HCT116 (cell line): ENCODE measurements at regions not wholly inside any gene's neighbourhood (a gene's known extent, or its start where the extent isn't known, plus 50 kb on each side); places are given as distances from the start of the nearest gene placed in this dataset.

ENCODE experiments used
- ATAC-seq: fragments of 200-7000 bp; cut with Tn5 transposase; 2 replicates; pipeline ENCODE4 v1.9.1; 2020; ENCODE audit warnings: mild to moderate bottlenecking, moderate library complexity
- BruUV-seq: library from RNA; stranded (reverse); fragments of 400-500 nt; replicated peaks from 2 replicates; lab custom pipeline; 2021; lab: Mats Ljungman, UMichigan
- CTCF ChIA-PET: fragments of 300-600 bp; sonication (Branson Sonifier 250); formaldehyde crosslinking; loops from one replicate; lab custom pipeline; 2021; ENCODE audit warnings: antibody characterized with exemption; lab: Charles Lee
- POLR2A ChIA-PET: fragments of 300-600, 350-600 bp; sonication (Branson Sonifier 250); formaldehyde crosslinking; loops from one replicate; lab custom pipeline; 2021; ENCODE audit warnings: antibody characterized with exemption; lab: Charles Lee
- RAD21 ChIA-PET, 2 experiments: fragments of 300-600 bp; sonication (Branson Sonifier 250); formaldehyde crosslinking; loops; one replicate each; lab custom pipeline; 2023; ENCODE audit warnings: low total read pairs in 2 of 2; ENCODE audit not compliant: uncharacterized antibody in 2 of 2, unreplicated experiment in 2 of 2, low non-redundant PET in 1 of 2; lab: Charles Lee
- DNase-seq: peaks from one replicate; pipeline ENCODE4 v3.0.0-alpha.2; 2010; ENCODE audit warnings: low read depth, low spot score
- H2AFZ ChIP-seq: fragments of 200-600 bp; shearing (Covaris generic), sonication (generic); 2 replicates; pipeline ENCODE4 v1.6.1; 2017; ENCODE audit warnings: low read depth, mixed run types, mixed read lengths, antibody characterized with exemption, low read length; ENCODE audit not compliant: poor library complexity, severe bottlenecking
- H3K27ac ChIP-seq: 2 replicates; pipeline ENCODE4 v1.5.1; 2012; ENCODE audit warnings: low read depth, low read length
- H3K27me3 ChIP-seq: fragments of 200-600 bp; sonication (generic); 2 replicates; pipeline ENCODE4 v1.6.1; 2016; ENCODE audit warnings: mixed run types, low read length, mixed read lengths; ENCODE audit not compliant: insufficient read depth
- H3K36me3 ChIP-seq, 2 experiments: fragments of 200-500 bp in 1 of 2; fragments of 200-600 bp in 1 of 2; sonication (Bioruptor generic) in 1 of 2; sonication (generic) in 1 of 2; 2 replicates each; pipeline versions ENCODE4 v1.5.1 to v1.6.1; 2014 to 2016; ENCODE audit warnings: low read length in 2 of 2, inconsistent platforms in 1 of 2, mixed read lengths in 1 of 2, mixed run types in 1 of 2; ENCODE audit not compliant: insufficient read depth in 2 of 2, control insufficient read depth in 1 of 2
- H3K4me1 ChIP-seq, 2 experiments: fragments of 200-600 bp in 1 of 2; sonication (generic) in 1 of 2; 2 replicates each; pipeline versions ENCODE4 v1.5.1 to v1.6.1; 2012 to 2017; ENCODE audit warnings: low read length in 2 of 2, inconsistent platforms in 1 of 2, mild to moderate bottlenecking in 1 of 2, mixed read lengths in 1 of 2, mixed run types in 1 of 2, moderate library complexity in 1 of 2; ENCODE audit not compliant: insufficient read depth in 2 of 2, control insufficient read depth in 1 of 2
- H3K4me2 ChIP-seq: fragments of 200-600 bp; sonication (generic); 2 replicates; pipeline ENCODE4 v1.6.1; 2017; ENCODE audit warnings: mixed run types, low read length, mixed read lengths
- H3K4me3 ChIP-seq, 2 experiments: fragments of 200-600 bp in 1 of 2; sonication (generic) in 1 of 2; replicated peaks in 1 of 2; 2 replicates each; pipeline ENCODE4 v1.5.1; 2011 to 2016; ENCODE audit warnings: low read length in 2 of 2, control low read depth in 1 of 2, low read depth in 1 of 2, mild to moderate bottlenecking in 1 of 2, mixed read lengths in 1 of 2, mixed run types in 1 of 2
- H3K79me2 ChIP-seq: fragments of 200-600 bp; sonication (generic); 2 replicates; pipeline ENCODE4 v1.6.1; 2017; ENCODE audit warnings: mild to moderate bottlenecking, mixed run types, low read length, moderate library complexity, mixed read lengths; ENCODE audit not compliant: insufficient read depth
- H3K9ac ChIP-seq: fragments of 200-600 bp; sonication (generic); 2 replicates; pipeline ENCODE4 v1.6.1; 2016; ENCODE audit warnings: low read length, mixed read lengths
- H3K9me2 ChIP-seq: fragments of 200-600 bp; sonication (generic), shearing (Covaris generic); 2 replicates; pipeline ENCODE4 v1.6.1; 2017; ENCODE audit warnings: mixed run types, mild to moderate bottlenecking, moderate library complexity; ENCODE audit not compliant: insufficient read depth
- H3K9me3 ChIP-seq, 2 experiments: fragments of 200-500 bp in 1 of 2; fragments of 200-600 bp in 1 of 2; sonication (Bioruptor generic) in 1 of 2; sonication (generic) in 1 of 2; 2 replicates each; pipeline ENCODE4 v1.6.1; 2014 to 2017; ENCODE audit warnings: low read length in 2 of 2, mixed read lengths in 2 of 2, inconsistent platforms in 1 of 2, low read depth in 1 of 2, mild to moderate bottlenecking in 1 of 2, mixed run types in 1 of 2, moderate library complexity in 1 of 2; ENCODE audit not compliant: control insufficient read depth in 1 of 2, insufficient read depth in 1 of 2
- H4K20me1 ChIP-seq: fragments of 200-600 bp; sonication (generic), shearing (Covaris generic); 2 replicates; pipeline ENCODE4 v1.6.1; 2017; ENCODE audit warnings: mixed run types, mild to moderate bottlenecking, moderate library complexity; ENCODE audit not compliant: insufficient read depth
- CBX3 ChIP-seq: IDR thresholded peaks from 2 replicates; pipeline ENCODE4 v1.6.1; 2012; ENCODE audit warnings: low read depth
- FOSL1 ChIP-seq: IDR thresholded peaks from 2 replicates; pipeline ENCODE4 v1.6.1; 2012; ENCODE audit warnings: low read depth
- POLR2A ChIP-seq: IDR thresholded peaks from 2 replicates; pipeline ENCODE4 v1.7.0; 2011; ENCODE audit warnings: borderline replicate concordance; ENCODE audit not compliant: insufficient read depth, insufficient read length; ENCODE audit errors: extremely low read depth
- RAD21 ChIP-seq: IDR thresholded peaks from 2 replicates; pipeline ENCODE4 v1.6.1; 2012; ENCODE audit warnings: low read depth, mild to moderate bottlenecking
- TCF7L2 ChIP-seq: IDR thresholded peaks from 2 replicates; pipeline ENCODE4 v1.7.0; 2011; ENCODE audit warnings: borderline replicate concordance, inconsistent platforms; ENCODE audit not compliant: insufficient read depth, insufficient read length; ENCODE audit errors: extremely low read depth
- ZFX ChIP-seq: fragments of 450-650 bp; IDR thresholded peaks from 2 replicates; pipeline ENCODE4 v1.6.1; 2017
- ZNF274 ChIP-seq: fragments of 200-500 bp; sonication (Bioruptor generic); IDR thresholded peaks from 2 replicates; pipeline ENCODE4 v1.6.1; 2014; ENCODE audit warnings: mild to moderate bottlenecking, low read depth, low read length, inconsistent platforms
- intact Hi-C: fragments of 100-400 bp; cut with micrococcal nuclease; formaldehyde crosslinking; loops from 2 replicates; pipeline ENCODE4 v1.10.0; 2022
- TF ChIP-seq, protein P1 (sequence below): IDR thresholded peaks from 2 replicates; pipeline ENCODE4 v1.6.1; 2012
- TF ChIP-seq, protein P2 (sequence below): IDR thresholded peaks from 2 replicates; pipeline ENCODE4 v1.6.1; 2011; ENCODE audit warnings: mild to moderate bottlenecking, low read length, moderate library complexity; ENCODE audit not compliant: insufficient replicate concordance; ENCODE audit errors: extremely low read depth

DNA sequence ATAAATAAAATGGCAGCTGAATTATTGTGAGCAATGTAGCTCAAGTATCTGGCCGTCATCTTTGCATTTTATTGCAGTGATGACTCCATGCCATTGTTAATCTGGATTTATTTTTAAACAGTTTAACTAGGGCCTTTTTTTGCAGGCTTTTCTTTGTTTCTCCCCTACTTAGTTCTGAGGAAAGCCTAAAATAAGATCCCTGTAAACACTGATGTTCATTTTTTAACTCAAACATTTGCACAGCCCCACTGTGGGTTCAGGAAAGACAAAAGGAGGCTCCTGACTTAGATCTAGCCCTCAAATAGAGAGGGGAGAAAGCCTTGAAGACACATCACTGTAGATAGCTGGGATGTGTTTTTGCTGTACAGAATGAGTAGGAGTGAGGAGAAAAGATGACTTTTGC lies 69.2 kb downstream of the PLEKHG1 start:
- POLR2A ChIA-PET = no interaction called here
- no peaks in the 10 kb centered on the region for H3K27me3 ChIP-seq
- ATAC-seq (peak; percentile 16; the same call in 1 of the 2 replicates), DNase-seq (no peak)
- peak overlapping the region; percentile 43 for H3K4me2 ChIP-seq
- no peaks in the 10 kb centered on the region; the same call in 1 of the 2 replicates for H3K9me2 ChIP-seq
- H4K20me1 ChIP-seq = no peaks in the 10 kb centered on the region
- H3K4me3 ChIP-seq = no peak overlapping the region
- no peak overlapping the region for H3K27ac ChIP-seq
- no peak overlapping the region for H2AFZ ChIP-seq
- RAD21 ChIA-PET = no interaction called here
- H3K9me3 ChIP-seq = no peaks in the 10 kb centered on the region
- H3K4me1 ChIP-seq = peaks cover 17 to 21% of the 10 kb centered on the region in 2 experiments
- intact Hi-C loops = no loop called here
- H3K9ac ChIP-seq = peak overlapping the region; percentile 6; the same call in 1 of the 2 replicates
- H3K79me2 ChIP-seq = no peaks in the 10 kb centered on the region
- CTCF ChIA-PET = no interaction called here
- TF ChIP-seq ZNF274 (no peak), ZFX (no peak), FOSL1 (no peak), POLR2A (no peak), CBX3 (no peak), RAD21 (no peak), TCF7L2 (no peak)
- TF ChIP-seq, protein P1, sequence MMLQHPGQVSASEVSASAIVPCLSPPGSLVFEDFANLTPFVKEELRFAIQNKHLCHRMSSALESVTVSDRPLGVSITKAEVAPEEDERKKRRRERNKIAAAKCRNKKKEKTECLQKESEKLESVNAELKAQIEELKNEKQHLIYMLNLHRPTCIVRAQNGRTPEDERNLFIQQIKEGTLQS = no peak
- TF ChIP-seq, protein P2, sequence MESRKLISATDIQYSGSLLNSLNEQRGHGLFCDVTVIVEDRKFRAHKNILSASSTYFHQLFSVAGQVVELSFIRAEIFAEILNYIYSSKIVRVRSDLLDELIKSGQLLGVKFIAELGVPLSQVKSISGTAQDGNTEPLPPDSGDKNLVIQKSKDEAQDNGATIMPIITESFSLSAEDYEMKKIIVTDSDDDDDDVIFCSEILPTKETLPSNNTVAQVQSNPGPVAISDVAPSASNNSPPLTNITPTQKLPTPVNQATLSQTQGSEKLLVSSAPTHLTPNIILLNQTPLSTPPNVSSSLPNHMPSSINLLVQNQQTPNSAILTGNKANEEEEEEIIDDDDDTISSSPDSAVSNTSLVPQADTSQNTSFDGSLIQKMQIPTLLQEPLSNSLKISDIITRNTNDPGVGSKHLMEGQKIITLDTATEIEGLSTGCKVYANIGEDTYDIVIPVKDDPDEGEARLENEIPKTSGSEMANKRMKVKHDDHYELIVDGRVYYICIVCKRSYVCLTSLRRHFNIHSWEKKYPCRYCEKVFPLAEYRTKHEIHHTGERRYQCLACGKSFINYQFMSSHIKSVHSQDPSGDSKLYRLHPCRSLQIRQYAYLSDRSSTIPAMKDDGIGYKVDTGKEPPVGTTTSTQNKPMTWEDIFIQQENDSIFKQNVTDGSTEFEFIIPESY = no peak
- H3K36me3 ChIP-seq = no peaks in the 10 kb centered on the region
- no TSS peak for BruUV-seq
